Right lobe of liver (tissue), 6 donors: ENCODE measurements at regions not wholly inside any gene's neighbourhood (a gene's known extent, or its start where the extent isn't known, plus 50 kb on each side); places are given as distances from the start of the nearest gene placed in this dataset.

Experiments used
- ATAC-seq, 4 donors: fragments of 200-7000 bp; cut with Tn5 transposase; one replicate each; pipeline ENCODE4 v1.9.1; 2020; ENCODE audit warnings: mild to moderate bottlenecking in 4 of 4, moderate library complexity in 4 of 4
- DNase-seq, 3 donors: peaks; one replicate each; pipeline ENCODE4 v3.0.0-alpha.2; 2020
- H3K27ac ChIP-seq, 3 donors: fragments of 200-600 bp; one replicate each; pipeline ENCODE4 v1.8.0; 2022
- H3K27me3 ChIP-seq, 2 donors: fragments of 200-600 bp; one replicate each; pipeline ENCODE4 v1.8.0; 2022
- H3K36me3 ChIP-seq, 4 donors: fragments of 200-600 bp; sonication (generic) in 1 of 4; one replicate each; pipeline versions ENCODE4 v1.5.1 to v1.8.0; 2017 to 2022; ENCODE audit warnings: control low read depth in 1 of 4
- H3K4me1 ChIP-seq, 4 donors: fragments of 200-600 bp; sonication (generic) in 1 of 4; one replicate each; pipeline versions ENCODE4 v1.5.1 to v1.8.0; 2017 to 2022; ENCODE audit warnings: control low read depth in 1 of 4
- H3K4me3 ChIP-seq, 3 donors: fragments of 200-600 bp; one replicate each; pipeline ENCODE4 v1.8.0; 2022
- H3K9me3 ChIP-seq, 4 donors: fragments of 200-600 bp; sonication (generic) in 1 of 4; one replicate each; pipeline versions ENCODE4 v1.5.1 to v1.8.0; 2017 to 2022; ENCODE audit warnings: control low read depth in 1 of 4
- CTCF ChIP-seq, 4 donors: fragments of 200-600 bp in 3 of 4; fragments of 450-650 bp in 1 of 4; IDR thresholded peaks; one replicate each; pipeline versions ENCODE4 v1.5.1 to v1.8.0; 2016 to 2022; ENCODE audit warnings: antibody characterized with exemption in 4 of 4, mild to moderate bottlenecking in 2 of 4
- POLR2A ChIP-seq: fragments of 450-650 bp; IDR thresholded peaks from one replicate; pipeline ENCODE4 v1.6.1; 2017; ENCODE audit warnings: antibody characterized with exemption, mild to moderate bottlenecking
- WGBS: methylation state at CpG from one replicate; pipeline ENCODE4 v1.1.6; 2018; ENCODE audit warnings: low coverage, low lambda C conversion rate; ENCODE audit not compliant: insufficient coverage; ENCODE audit errors: missing lambda C conversion rate; 5-methylcytosine and 5-hydroxymethylcytosine counted together
- intact Hi-C, 2 donors: fragments of 100-400 bp; cut with DNase I; formaldehyde crosslinking; loops; one replicate each; pipeline versions ENCODE4 v1.11.2 to v1.14.1; 2022
- donor health status: DM: no; HTN: yes; CAD: no.
- donor health status: DM: no; HTN: no; CAD: no.
- donor health status: DM: no; HTN: no; CAD: no.
- donor health status: DM: no; HTN: yes; CAD: no.
- donor health status: DM: no; HTN: yes; CAD: no.

GRCh38 chr2:191555092-191555742 is 122.7 kb upstream of the NABP1 start:
- no peaks in the 10 kb centered on the region for H3K36me3 ChIP-seq
- intact Hi-C loops: no loop called here
- DNase-seq: peak; percentile 71 to 84 (median 74)
- no peaks in the 10 kb centered on the region for H3K4me1 ChIP-seq
- peak; percentile 63 to 77 (median 74) for TF ChIP-seq CTCF (IDR thresholded peaks at IDR 0.05)
- no peak for TF ChIP-seq POLR2A
- H3K27ac ChIP-seq: no peak overlapping the region
- no peak overlapping the region for H3K4me3 ChIP-seq
- no peaks in the 10 kb centered on the region for H3K27me3 ChIP-seq
- WGBS: under 1% methylated on average over 10 of the region's 10 CpGs
- ATAC-seq: peak; percentile 98 to 99 (median 98)
- no peaks in the 10 kb centered on the region for H3K9me3 ChIP-seq

- no peak for TF ChIP-seq CTCF (IDR thresholded peaks at IDR 0.05)
- TF ChIP-seq POLR2A: no peak
- DNase-seq (no peak), ATAC-seq (peak in 1 of 4 donors; percentile 18)
- Histone ChIP-seq H3K27me3 (no peaks in the 10 kb centered on the region), H3K36me3 (no peaks in the 10 kb centered on the region), H3K4me3 (no peak overlapping the region), H3K27ac (no peak overlapping the region), H3K9me3 (no peaks in the 10 kb centered on the region), H3K4me1 (no peaks in the 10 kb centered on the region)
- intact Hi-C loops: no loop called here
- WGBS: 51% methylated on average over 2 of the region's 2 CpGs
These were observed 121.5 kb upstream of the NABP1 start for GRCh38 chr2:191556463-191556862.

- H3K27ac ChIP-seq: no peak overlapping the region
- H3K4me1 ChIP-seq: no peaks in the 10 kb centered on the region
- no peak for DNase-seq
- H3K27me3 ChIP-seq: peaks cover 0 to 6% of the 10 kb centered on the region in 2 donors
- TF ChIP-seq CTCF (IDR thresholded peaks at IDR 0.05) (no peak), POLR2A (no peak)
- 64% methylated on average over 1 of the region's 5 CpGs for WGBS
- intact Hi-C loops: no loop called here
- no peaks in the 10 kb centered on the region for H3K9me3 ChIP-seq
- H3K4me3 ChIP-seq: no peak overlapping the region
- ATAC-seq: no peak
- no peaks in the 10 kb centered on the region for H3K36me3 ChIP-seq
These were observed 120.1 kb upstream of the NABP1 start for GRCh38 chr2:191557841-191558240.

DNA sequence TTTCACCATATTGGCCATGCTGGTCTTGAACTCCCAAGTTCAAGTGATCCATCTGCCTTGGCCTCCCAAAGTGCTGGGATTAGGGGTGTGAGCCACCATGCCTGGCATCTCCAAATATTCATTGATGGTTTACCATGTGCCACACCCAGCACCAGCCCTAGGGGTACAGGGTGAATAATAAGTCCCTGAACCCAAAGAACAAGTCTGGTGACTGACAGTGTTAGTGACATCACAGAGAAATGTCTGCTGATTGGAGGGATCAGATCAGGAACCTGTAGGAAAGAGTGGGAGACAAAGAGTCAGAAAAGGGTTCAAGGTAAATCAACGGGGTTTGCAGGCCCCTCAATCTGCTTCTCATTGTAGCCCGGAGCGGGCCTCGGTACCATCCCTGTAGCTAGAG is 118.4 kb upstream of the NABP1 start:
- TF ChIP-seq CTCF (IDR thresholded peaks at IDR 0.05): no peak
- WGBS: 91% methylated on average over 4 of the region's 4 CpGs
- Histone ChIP-seq H3K36me3 (no peaks in the 10 kb centered on the region), H3K4me1 (no peaks in the 10 kb centered on the region), H3K27ac (no peak overlapping the region), H3K9me3 (no peaks in the 10 kb centered on the region), H3K4me3 (no peak overlapping the region), H3K27me3 (peaks cover 0 to 6% of the 10 kb centered on the region in 2 donors)
- ATAC-seq (no peak), DNase-seq (no peak)
- intact Hi-C loops: no loop called here
